GM21423 (cell line): ENCODE measurements at regions not wholly inside any gene's neighbourhood (a gene's known extent, or its start where the extent isn't known, plus 50 kb on each side); places are given as distances from the start of the nearest gene placed in this dataset.

Experiments
- ATAC-seq: cut with Tn5 transposase; IDR thresholded peaks from one replicate; pipeline ENCODE4 v1.9.1; 2021; ENCODE audit warnings: mild to moderate bottlenecking, moderate library complexity; ENCODE audit not compliant: unreplicated experiment

- no peak for ATAC-seq
These were observed 1284.1 kb upstream of the NXPH2 start for GRCh38 chr2:140064243-140064642.

GRCh38 chr2:140063356-140063755, 1283.2 kb upstream of the NXPH2 start:
- no peak for ATAC-seq

- ATAC-seq = no peak
These were observed 1281.0 kb upstream of the NXPH2 start for GRCh38 chr2:140061240-140061639.

- no peak for ATAC-seq
These were observed 1277.7 kb upstream of the NXPH2 start for GRCh38 chr2:140057928-140058327.

GRCh38 chr2:140041811-140042210, 1261.6 kb upstream of the NXPH2 start:
- ATAC-seq = no peak

GRCh38 chr2:140041239-140041638, 1261.0 kb upstream of the NXPH2 start:
- no peak for ATAC-seq

GRCh38 chr2:140033638-140034037, 1253.4 kb upstream of the NXPH2 start:
- no peak for ATAC-seq

- ATAC-seq = no peak
These were observed 1247.8 kb upstream of the NXPH2 start for GRCh38 chr2:140027966-140028365.

- no peak for ATAC-seq
These were observed 1247.1 kb upstream of the NXPH2 start for GRCh38 chr2:140027320-140027719.

GRCh38 chr2:140023291-140023690, 1243.1 kb upstream of the NXPH2 start:
- ATAC-seq = no peak

- no peak for ATAC-seq
These were observed 1238.4 kb upstream of the NXPH2 start for GRCh38 chr2:140018541-140018940.

- no peak for ATAC-seq
These were observed 1234.0 kb upstream of the NXPH2 start for GRCh38 chr2:140014204-140014546.

- no peak for ATAC-seq
These were observed 1233.5 kb upstream of the NXPH2 start for GRCh38 chr2:140013545-140014203.

- no peak for ATAC-seq
These were observed 1231.1 kb upstream of the NXPH2 start for GRCh38 chr2:140011287-140011686.

GRCh38 chr2:140002110-140002509, 1221.9 kb upstream of the NXPH2 start:
- ATAC-seq = no peak

GRCh38 chr2:139992711-139993345, 1212.6 kb upstream of the NXPH2 start:
- ATAC-seq = no peak

GRCh38 chr2:139992078-139992477, 1211.9 kb upstream of the NXPH2 start:
- no peak for ATAC-seq

- ATAC-seq = no peak
These were observed 1210.6 kb upstream of the NXPH2 start for GRCh38 chr2:139990646-139991335.

GRCh38 chr2:139969323-139969722, 1189.1 kb upstream of the NXPH2 start:
- ATAC-seq = no peak

- ATAC-seq = no peak
These were observed 1188.4 kb upstream of the NXPH2 start for GRCh38 chr2:139968588-139968987.

- no peak for ATAC-seq
These were observed 1187.5 kb upstream of the NXPH2 start for GRCh38 chr2:139967665-139968064.

- no peak for ATAC-seq
These were observed 1184.7 kb upstream of the NXPH2 start for GRCh38 chr2:139964721-139965440.
